H1 (cell line): ENCODE measurements at regions not wholly inside any gene's neighbourhood (a gene's known extent, or its start where the extent isn't known, plus 50 kb on each side); places are given as distances from the start of the nearest gene placed in this dataset.

ENCODE experiments used
- CTCF ChIA-PET: fragments of 300-600 bp; sonication (Branson Sonifier 250); formaldehyde crosslinking; loops from one replicate; lab custom pipeline; 2021; ENCODE audit not compliant: partially characterized antibody; lab: Charles Lee
- POLR2A ChIA-PET: fragments of 300-600 bp; sonication (Branson Sonifier 250); formaldehyde crosslinking; loops from one replicate; lab custom pipeline; 2021; ENCODE audit warnings: inconsistent platforms; ENCODE audit not compliant: partially characterized antibody; lab: Charles Lee
- DNase-seq, 2 experiments: peaks; one replicate each; pipeline versions ENCODE4 v3.0.0 to v3.0.0-alpha.2; 2010 to 2022; ENCODE audit warnings: low spot score in 2 of 2, low read depth in 1 of 2, mixed read lengths in 1 of 2
- FAIRE-seq: peaks from 2 replicates; lab custom pipeline; 2011; peaks lifted over from hg19 to GRCh38; lab: Jason Lieb, UNC
- H2AFZ ChIP-seq: 2 replicates; pipeline ENCODE4 v1.8.1; 2012; ENCODE audit warnings: low read length, inconsistent platforms
- H2AK5ac ChIP-seq: 2 replicates; pipeline ENCODE4 v1.6.1; 2013; ENCODE audit warnings: low read depth, low read length
- H2BK120ac ChIP-seq: replicated peaks from 2 replicates; pipeline ENCODE3; 2013; ENCODE audit warnings: low read depth, low read length, inconsistent platforms
- H2BK12ac ChIP-seq: 2 replicates; pipeline ENCODE4 v1.6.1; 2013; ENCODE audit warnings: low read depth, low read length
- H2BK15ac ChIP-seq: 2 replicates; pipeline ENCODE4 v1.6.1; 2013; ENCODE audit warnings: low read length
- H2BK20ac ChIP-seq: 2 replicates; pipeline ENCODE4 v1.6.1; 2013; ENCODE audit warnings: low read length
- H2BK5ac ChIP-seq: 2 replicates; pipeline ENCODE4 v1.6.1; 2013; ENCODE audit warnings: low read depth, low read length
- H3K14ac ChIP-seq: 2 replicates; pipeline ENCODE4 v1.6.1; 2013; ENCODE audit warnings: inconsistent platforms; ENCODE audit not compliant: insufficient read length
- H3K18ac ChIP-seq: 2 replicates; pipeline ENCODE4 v1.6.1; 2013; ENCODE audit warnings: low read length; ENCODE audit errors: extremely low read depth
- H3K23ac ChIP-seq: 2 replicates; pipeline ENCODE4 v1.6.1; 2013; ENCODE audit warnings: inconsistent platforms; ENCODE audit not compliant: insufficient read length
- H3K23me2 ChIP-seq: 2 replicates; pipeline ENCODE4 v1.6.1; 2013; ENCODE audit warnings: low read depth, low read length
- H3K27ac ChIP-seq: 2 replicates; pipeline ENCODE4 v1.6.1; 2011; ENCODE audit warnings: low read depth, low read length, inconsistent platforms
- H3K27me3 ChIP-seq, 4 experiments: replicated peaks in 1 of 4; 1 replicate in 1 of 4; 2 replicates in 3 of 4; pipeline versions ENCODE4 v1.6.1 to v1.8.1; 2011 to 2013; ENCODE audit warnings: low read length in 3 of 4, mild to moderate bottlenecking in 3 of 4, inconsistent platforms in 2 of 4, mixed read lengths in 2 of 4, moderate library complexity in 1 of 4; ENCODE audit not compliant: control insufficient read depth in 3 of 4, insufficient read depth in 3 of 4; ENCODE audit errors: extremely low read depth in 1 of 4
- H3K36me3 ChIP-seq, 4 experiments: 2 replicates each; pipeline versions ENCODE4 v1.6.1 to v1.8.1; 2011 to 2013; ENCODE audit warnings: mild to moderate bottlenecking in 4 of 4, low read length in 3 of 4, moderate library complexity in 2 of 4, control low read depth in 1 of 4, inconsistent platforms in 1 of 4; ENCODE audit not compliant: insufficient read depth in 4 of 4, control insufficient read depth in 2 of 4
- H3K4ac ChIP-seq: replicated peaks from 2 replicates; pipeline ENCODE3; 2013; ENCODE audit warnings: low read length, low read depth, mixed read lengths, inconsistent platforms; ENCODE audit not compliant: insufficient read length
- H3K4me1 ChIP-seq, 4 experiments: replicated peaks in 1 of 4; 1 replicate in 1 of 4; 2 replicates in 3 of 4; pipeline versions ENCODE4 v1.6.1 to v1.8.1; 2011 to 2013; ENCODE audit warnings: low read length in 3 of 4, inconsistent platforms in 2 of 4, mixed read lengths in 1 of 4; ENCODE audit not compliant: insufficient read depth in 4 of 4, control insufficient read depth in 3 of 4
- H3K4me2 ChIP-seq, 2 experiments: 2 replicates each; pipeline versions ENCODE4 v1.6.1 to v1.8.1; 2011 to 2013; ENCODE audit warnings: low read depth in 2 of 2, low read length in 2 of 2, control low read depth in 1 of 2, inconsistent platforms in 1 of 2, mild to moderate bottlenecking in 1 of 2; ENCODE audit not compliant: insufficient read depth in 1 of 2
- H3K4me3 ChIP-seq, 4 experiments: fragments of 200-600, 300-600 bp in 1 of 4; sonication (generic), shearing (Covaris generic), sonication (Bioruptor Twin) in 1 of 4; 2 replicates each; pipeline versions ENCODE4 v1.5.1 to v1.8.1; 2011 to 2016; ENCODE audit warnings: low read length in 4 of 4, low read depth in 3 of 4, control low read depth in 2 of 4, inconsistent platforms in 2 of 4, mild to moderate bottlenecking in 2 of 4, mixed read lengths in 1 of 4, moderate library complexity in 1 of 4; ENCODE audit not compliant: insufficient read depth in 2 of 4; ENCODE audit errors: extremely low read depth in 1 of 4
- H3K56ac ChIP-seq: replicated peaks from 2 replicates; pipeline ENCODE3; 2013; ENCODE audit warnings: low read depth, mild to moderate bottlenecking, mixed read lengths, low read length, inconsistent platforms; ENCODE audit not compliant: insufficient read length
- H3K79me1 ChIP-seq: 2 replicates; pipeline ENCODE4 v1.6.1; 2013; ENCODE audit warnings: low read depth, low read length, control low read depth
- H3K79me2 ChIP-seq, 2 experiments: 2 replicates each; pipeline versions ENCODE4 v1.6.1 to v1.8.1; 2012 to 2013; ENCODE audit warnings: low read length in 2 of 2, mild to moderate bottlenecking in 2 of 2, inconsistent platforms in 1 of 2; ENCODE audit not compliant: insufficient read depth in 2 of 2, control insufficient read depth in 1 of 2
- H3K9ac ChIP-seq, 4 experiments: replicated peaks in 1 of 4; 1 replicate in 1 of 4; 2 replicates in 3 of 4; pipeline versions ENCODE4 v1.6.1 to v1.8.1; 2011 to 2013; ENCODE audit warnings: low read depth in 3 of 4, low read length in 3 of 4, control low read depth in 2 of 4, mild to moderate bottlenecking in 2 of 4, moderate library complexity in 2 of 4, inconsistent platforms in 1 of 4; ENCODE audit errors: extremely low read depth in 1 of 4
- H3K9me3 ChIP-seq, 2 experiments: 2 replicates each; pipeline versions ENCODE4 v1.6.1 to v1.8.1; 2012 to 2013; ENCODE audit warnings: mild to moderate bottlenecking in 2 of 2, moderate library complexity in 2 of 2, control low read depth in 1 of 2, inconsistent platforms in 1 of 2, low read depth in 1 of 2, low read length in 1 of 2, mixed read lengths in 1 of 2; ENCODE audit not compliant: insufficient read depth in 2 of 2
- H4K20me1 ChIP-seq, 2 experiments: replicated peaks in 1 of 2; 2 replicates each; pipeline versions ENCODE3 to v1.8.1; 2011 to 2013; ENCODE audit warnings: inconsistent platforms in 2 of 2, low read length in 2 of 2, mild to moderate bottlenecking in 1 of 2; ENCODE audit not compliant: insufficient read depth in 2 of 2, control insufficient read depth in 1 of 2
- H4K5ac ChIP-seq: 2 replicates; pipeline ENCODE4 v1.6.1; 2013; ENCODE audit warnings: low read length, low read depth, mixed read lengths, inconsistent platforms; ENCODE audit not compliant: insufficient read length
- H4K8ac ChIP-seq: 2 replicates; pipeline ENCODE4 v1.8.0; 2013; ENCODE audit warnings: mild to moderate bottlenecking, moderate library complexity, low read length, inconsistent platforms; ENCODE audit not compliant: insufficient read depth; ENCODE audit errors: extremely low read depth
- H4K91ac ChIP-seq: replicated peaks from 2 replicates; pipeline ENCODE3; 2013; ENCODE audit warnings: low read length, mixed read lengths, inconsistent platforms; ENCODE audit not compliant: insufficient read length
- BRCA1 ChIP-seq: IDR thresholded peaks from 2 replicates; pipeline ENCODE4 v1.6.1; 2012; ENCODE audit warnings: low read depth, low read length, improper control_type of control experiment
- HDAC6 ChIP-seq: IDR thresholded peaks from one replicate; pipeline ENCODE4 v1.7.1; 2012; ENCODE audit warnings: low read depth, mild to moderate bottlenecking, inconsistent platforms, low read length, moderate library complexity
- KDM1A ChIP-seq: fragments of 200-600, 300-600 bp; sonication (generic); IDR thresholded peaks from 2 replicates; pipeline ENCODE4 v1.7.1; 2016; ENCODE audit warnings: mild to moderate bottlenecking, low read length, borderline replicate concordance
- MAFK ChIP-seq: IDR thresholded peaks from 2 replicates; pipeline ENCODE4 v1.6.1; 2012; ENCODE audit warnings: low read depth, mild to moderate bottlenecking, improper control_type of control experiment, low read length
- RXRA ChIP-seq: IDR thresholded peaks from 2 replicates; pipeline ENCODE4 v1.6.1; 2011; ENCODE audit warnings: low read depth, mild to moderate bottlenecking, low read length, moderate library complexity; ENCODE audit not compliant: insufficient read depth
- SIX5 ChIP-seq: IDR thresholded peaks from 2 replicates; pipeline ENCODE4 v1.6.1; 2011; ENCODE audit warnings: mild to moderate bottlenecking, low read depth, low read length
- SP2 ChIP-seq: IDR thresholded peaks from 2 replicates; pipeline ENCODE4 v1.6.1; 2012; ENCODE audit warnings: mild to moderate bottlenecking, low read length, inconsistent platforms
- ZNF274 ChIP-seq: IDR thresholded peaks from 2 replicates; pipeline ENCODE4 v1.7.0; 2012; ENCODE audit warnings: low read length, borderline replicate concordance; ENCODE audit errors: extremely low read depth
- WGBS, 2 experiments: shearing (Covaris generic) in 1 of 2; methylation state at CpG; one replicate each; pipeline versions ENCODE4 v1.1.6 to v1.1.7; 2013 to 2015; ENCODE audit warnings: low lambda C conversion rate in 2 of 2, mixed read lengths in 2 of 2, inconsistent platforms in 1 of 2, low coverage in 1 of 2, missing lambda C conversion rate in 1 of 2; ENCODE audit not compliant: insufficient replicate concordance in 2 of 2, insufficient coverage in 1 of 2, insufficient read length in 1 of 2; ENCODE audit errors: extremely low coverage in 1 of 2, missing lambda C conversion rate in 1 of 2; 5-methylcytosine and 5-hydroxymethylcytosine counted together
- TF ChIP-seq, protein P1 (sequence below): IDR thresholded peaks from 2 replicates; pipeline ENCODE4 v1.6.1; 2012; ENCODE audit warnings: inconsistent platforms
- TF ChIP-seq, protein P2 (sequence below), 3 experiments: IDR thresholded peaks; 1 replicate in 2 of 3; 2 replicates in 1 of 3; pipeline versions ENCODE4 v1.5.1 to v1.6.1; 2011; ENCODE audit warnings: low read length in 3 of 3, mild to moderate bottlenecking in 3 of 3, inconsistent platforms in 2 of 3, low read depth in 1 of 3, moderate library complexity in 1 of 3; ENCODE audit not compliant: insufficient read depth in 1 of 3; ENCODE audit errors: control extremely low read depth in 1 of 3

DNA sequence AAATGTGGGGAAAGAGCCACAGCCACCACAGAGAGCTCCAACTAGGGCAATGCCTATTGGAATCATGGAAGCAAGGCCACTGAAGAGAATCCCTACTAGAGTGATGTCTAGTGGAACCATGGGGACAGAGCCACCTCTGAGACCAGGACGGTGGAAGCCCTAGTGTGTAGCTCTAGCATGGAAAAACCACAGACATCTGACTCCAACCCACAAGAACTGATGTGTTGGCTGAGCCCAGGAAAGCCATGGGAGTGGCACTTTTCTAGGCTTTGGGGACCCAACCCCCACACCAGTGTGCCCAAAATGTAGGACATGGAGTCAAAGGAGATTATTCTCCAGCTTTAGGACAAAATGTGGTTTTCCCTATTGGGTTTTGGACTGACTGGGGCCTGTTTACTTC, 721.9 kb downstream of the BRINP1 start:
- Histone ChIP-seq H4K5ac (no peak overlapping the region), H3K79me2 (no peaks in the 10 kb centered on the region), H3K9ac (no peak overlapping the region), H3K23me2 (no peaks in the 10 kb centered on the region), H3K18ac (no peak overlapping the region), H2BK15ac (no peak overlapping the region), H3K9me3 (peaks cover 17 to 18% of the 10 kb centered on the region in 2 experiments; a peak in 3 of 4 replicates), H2AFZ (no peak overlapping the region), H2AK5ac (no peak overlapping the region), H2BK12ac (no peak overlapping the region), H4K8ac (no peak overlapping the region), H2BK5ac (no peak overlapping the region), H3K4me3 (no peak overlapping the region), H2BK20ac (no peak overlapping the region), H3K14ac (no peak overlapping the region), H3K79me1 (no peaks in the 10 kb centered on the region), H3K27me3 (no peaks in the 10 kb centered on the region), H3K4me1 (peaks cover 4 to 5% (median 4%) of the 10 kb centered on the region in 4 experiments; a peak in 6 of 7 replicates), H3K36me3 (no peaks in the 10 kb centered on the region), H3K4ac (no peak overlapping the region), H3K4me2 (no peak overlapping the region), H2BK120ac (no peak overlapping the region), H3K27ac (no peak overlapping the region), H4K91ac (no peak overlapping the region), H3K23ac (no peak overlapping the region), H4K20me1 (no peaks in the 10 kb centered on the region), H3K56ac (no peak overlapping the region)
- POLR2A ChIA-PET: no interaction called here
- WGBS, 2 experiments: 42% methylated on average over 1 of the region's 1 CpG; no CpG with 5 or more reads in 1 of the 2 experiments
- CTCF ChIA-PET: no interaction called here
- no peak for DNase-seq
- no peak for FAIRE-seq
- TF ChIP-seq BRCA1 (no peak), HDAC6 (no peak), MAFK (no peak), KDM1A (no peak), SP2 (no peak), RXRA (no peak), SIX5 (no peak), ZNF274 (no peak)
- TF ChIP-seq, protein P1, sequence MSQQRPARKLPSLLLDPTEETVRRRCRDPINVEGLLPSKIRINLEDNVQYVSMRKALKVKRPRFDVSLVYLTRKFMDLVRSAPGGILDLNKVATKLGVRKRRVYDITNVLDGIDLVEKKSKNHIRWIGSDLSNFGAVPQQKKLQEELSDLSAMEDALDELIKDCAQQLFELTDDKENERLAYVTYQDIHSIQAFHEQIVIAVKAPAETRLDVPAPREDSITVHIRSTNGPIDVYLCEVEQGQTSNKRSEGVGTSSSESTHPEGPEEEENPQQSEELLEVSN: no peak
- TF ChIP-seq, protein P2, sequence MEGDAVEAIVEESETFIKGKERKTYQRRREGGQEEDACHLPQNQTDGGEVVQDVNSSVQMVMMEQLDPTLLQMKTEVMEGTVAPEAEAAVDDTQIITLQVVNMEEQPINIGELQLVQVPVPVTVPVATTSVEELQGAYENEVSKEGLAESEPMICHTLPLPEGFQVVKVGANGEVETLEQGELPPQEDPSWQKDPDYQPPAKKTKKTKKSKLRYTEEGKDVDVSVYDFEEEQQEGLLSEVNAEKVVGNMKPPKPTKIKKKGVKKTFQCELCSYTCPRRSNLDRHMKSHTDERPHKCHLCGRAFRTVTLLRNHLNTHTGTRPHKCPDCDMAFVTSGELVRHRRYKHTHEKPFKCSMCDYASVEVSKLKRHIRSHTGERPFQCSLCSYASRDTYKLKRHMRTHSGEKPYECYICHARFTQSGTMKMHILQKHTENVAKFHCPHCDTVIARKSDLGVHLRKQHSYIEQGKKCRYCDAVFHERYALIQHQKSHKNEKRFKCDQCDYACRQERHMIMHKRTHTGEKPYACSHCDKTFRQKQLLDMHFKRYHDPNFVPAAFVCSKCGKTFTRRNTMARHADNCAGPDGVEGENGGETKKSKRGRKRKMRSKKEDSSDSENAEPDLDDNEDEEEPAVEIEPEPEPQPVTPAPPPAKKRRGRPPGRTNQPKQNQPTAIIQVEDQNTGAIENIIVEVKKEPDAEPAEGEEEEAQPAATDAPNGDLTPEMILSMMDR (IDR thresholded peaks at IDR 0.05; ENCODE audit: control extremely low read depth in 1 of 3, insufficient read depth in 1 of 3, low read depth in 1 of 3, low read length in 3 of 3): no peak
